DOHH2 (cell line): ENCODE measurements at regions not wholly inside any gene's neighbourhood (a gene's known extent, or its start where the extent isn't known, plus 50 kb on each side); places are given as distances from the start of the nearest gene placed in this dataset.

Source experiments
- H3F3A ChIP-seq: fragments of 200-600 bp; sonication (generic), shearing (Covaris generic); 2 replicates; pipeline ENCODE4 v1.6.0; 2016; ENCODE audit warnings: antibody characterized with exemption, mild to moderate bottlenecking; ENCODE audit not compliant: control insufficient read depth, insufficient read depth
- H3K27ac ChIP-seq: fragments of 200-600 bp; sonication (generic); 2 replicates; pipeline ENCODE4 v1.5.1; 2014; ENCODE audit warnings: low read depth, mild to moderate bottlenecking, low read length, moderate library complexity
- H3K27me3 ChIP-seq: fragments of 200-600 bp; sonication (generic); 2 replicates; pipeline ENCODE4 v1.6.1; 2014; ENCODE audit warnings: mild to moderate bottlenecking, low read length, mixed read lengths; ENCODE audit not compliant: control insufficient read depth
- H3K36me3 ChIP-seq: fragments of 200-600 bp; sonication (generic); 2 replicates; pipeline ENCODE4 v1.6.1; 2014; ENCODE audit warnings: mild to moderate bottlenecking, low read length, moderate library complexity, mixed read lengths; ENCODE audit not compliant: control insufficient read depth
- H3K4me1 ChIP-seq: fragments of 200-600 bp; sonication (generic); 2 replicates; pipeline ENCODE4 v1.6.1; 2014; ENCODE audit warnings: mild to moderate bottlenecking, low read length, mixed read lengths; ENCODE audit not compliant: control insufficient read depth
- H3K4me2 ChIP-seq: fragments of 200-600 bp; sonication (generic); 2 replicates; pipeline ENCODE4 v1.6.0; 2014; ENCODE audit warnings: mild to moderate bottlenecking, low read length, moderate library complexity
- H3K4me3 ChIP-seq: fragments of 200-600 bp; sonication (generic); 2 replicates; pipeline ENCODE4 v1.5.1; 2014; ENCODE audit warnings: mild to moderate bottlenecking, low read length, mixed read lengths
- H3K79me2 ChIP-seq: fragments of 200-600 bp; sonication (generic); 2 replicates; pipeline ENCODE4 v1.6.1; 2014; ENCODE audit warnings: mild to moderate bottlenecking, low read length, mixed read lengths; ENCODE audit not compliant: control insufficient read depth
- H3K9me2 ChIP-seq: fragments of 200-600 bp; sonication (generic); replicated peaks from 2 replicates; pipeline ENCODE4 v1.6.1; 2014; ENCODE audit warnings: mild to moderate bottlenecking, low read length, mixed read lengths; ENCODE audit not compliant: control insufficient read depth
- H3K9me3 ChIP-seq: fragments of 200-600 bp; sonication (generic); 2 replicates; pipeline ENCODE4 v1.6.1; 2014; ENCODE audit warnings: antibody characterized with exemption, low read length, mixed read lengths; ENCODE audit not compliant: control insufficient read depth, insufficient read depth
- H4K20me1 ChIP-seq: fragments of 200-600 bp; sonication (generic); 2 replicates; pipeline ENCODE4 v1.6.0; 2014; ENCODE audit warnings: low read depth, mild to moderate bottlenecking, antibody characterized with exemption, low read length, moderate library complexity; ENCODE audit not compliant: control insufficient read depth, insufficient read depth
- EZH2phosphoT487 ChIP-seq: fragments of 200-600 bp; sonication (generic); IDR thresholded peaks from 2 replicates; pipeline ENCODE4 v1.6.1; 2017; ENCODE audit warnings: borderline replicate concordance, mild to moderate bottlenecking, antibody characterized with exemption, low read length, moderate library complexity, mixed read lengths
- TF ChIP-seq, protein P1 (sequence below): fragments of 200-600 bp; sonication (generic); IDR thresholded peaks from one replicate; pipeline ENCODE4 v1.5.1; 2014; ENCODE audit warnings: antibody characterized with exemption, mild to moderate bottlenecking, low read depth, low read length; ENCODE audit not compliant: poor library complexity, severe bottlenecking

GRCh38 chr6:137744877-137745276 lies 122.2 kb upstream of the TNFAIP3 start:
- no peaks in the 10 kb centered on the region for H4K20me1 ChIP-seq
- H3K9me3 ChIP-seq: no peaks in the 10 kb centered on the region
- H3K9me2 ChIP-seq: no peaks in the 10 kb centered on the region
- H3K27me3 ChIP-seq: no peaks in the 10 kb centered on the region
- no peak overlapping the region for H3K4me3 ChIP-seq
- H3K4me2 ChIP-seq: no peak overlapping the region
- no peak for TF ChIP-seq EZH2phosphoT487
- TF ChIP-seq, protein P1, sequence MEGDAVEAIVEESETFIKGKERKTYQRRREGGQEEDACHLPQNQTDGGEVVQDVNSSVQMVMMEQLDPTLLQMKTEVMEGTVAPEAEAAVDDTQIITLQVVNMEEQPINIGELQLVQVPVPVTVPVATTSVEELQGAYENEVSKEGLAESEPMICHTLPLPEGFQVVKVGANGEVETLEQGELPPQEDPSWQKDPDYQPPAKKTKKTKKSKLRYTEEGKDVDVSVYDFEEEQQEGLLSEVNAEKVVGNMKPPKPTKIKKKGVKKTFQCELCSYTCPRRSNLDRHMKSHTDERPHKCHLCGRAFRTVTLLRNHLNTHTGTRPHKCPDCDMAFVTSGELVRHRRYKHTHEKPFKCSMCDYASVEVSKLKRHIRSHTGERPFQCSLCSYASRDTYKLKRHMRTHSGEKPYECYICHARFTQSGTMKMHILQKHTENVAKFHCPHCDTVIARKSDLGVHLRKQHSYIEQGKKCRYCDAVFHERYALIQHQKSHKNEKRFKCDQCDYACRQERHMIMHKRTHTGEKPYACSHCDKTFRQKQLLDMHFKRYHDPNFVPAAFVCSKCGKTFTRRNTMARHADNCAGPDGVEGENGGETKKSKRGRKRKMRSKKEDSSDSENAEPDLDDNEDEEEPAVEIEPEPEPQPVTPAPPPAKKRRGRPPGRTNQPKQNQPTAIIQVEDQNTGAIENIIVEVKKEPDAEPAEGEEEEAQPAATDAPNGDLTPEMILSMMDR: no peak
- H3F3A ChIP-seq: no peaks in the 10 kb centered on the region
- no peaks in the 10 kb centered on the region for H3K36me3 ChIP-seq
- H3K79me2 ChIP-seq: no peaks in the 10 kb centered on the region
- H3K27ac ChIP-seq: no peak overlapping the region
- H3K4me1 ChIP-seq: peaks cover 17% of the 10 kb centered on the region

- Histone ChIP-seq H3K9me3 (no peaks in the 10 kb centered on the region), H3K4me1 (peaks cover 21% of the 10 kb centered on the region)
- TF ChIP-seq, protein P1: no peak
- TF ChIP-seq EZH2phosphoT487: no peak
Measured at GRCh38 chr6:137745321-137745720, 121.7 kb upstream of the TNFAIP3 start.

DNA sequence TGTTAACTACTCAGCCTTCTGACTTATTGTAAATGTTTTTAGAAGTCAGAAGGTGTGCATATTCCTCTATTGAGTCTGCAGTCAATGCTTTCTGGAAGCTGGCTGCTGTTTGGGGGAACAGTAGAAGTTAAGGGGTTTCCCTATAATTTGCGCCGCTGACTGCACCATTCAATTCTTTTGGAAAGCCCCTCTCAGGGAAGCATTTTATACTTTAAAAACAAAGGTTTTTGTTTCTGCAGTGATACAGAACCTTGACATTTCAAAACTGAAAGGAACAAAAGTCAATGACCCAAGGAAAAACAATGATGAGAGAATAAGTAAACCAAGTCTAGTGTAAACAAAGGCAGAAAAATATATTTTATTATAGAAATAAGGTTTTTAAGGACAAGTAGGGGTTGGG lies 120.8 kb upstream of the TNFAIP3 start:
- Histone ChIP-seq H3K79me2 (no peaks in the 10 kb centered on the region), H3K27ac (no peak overlapping the region), H3F3A (no peaks in the 10 kb centered on the region), H3K36me3 (no peaks in the 10 kb centered on the region), H3K4me2 (no peak overlapping the region), H3K27me3 (no peaks in the 10 kb centered on the region), H4K20me1 (no peaks in the 10 kb centered on the region), H3K9me3 (no peaks in the 10 kb centered on the region), H3K9me2 (no peaks in the 10 kb centered on the region), H3K4me3 (no peak overlapping the region), H3K4me1 (peaks cover 21% of the 10 kb centered on the region)
- TF ChIP-seq EZH2phosphoT487: no peak
- TF ChIP-seq, protein P1: no peak

More at GRCh38 chr6:137745321-137745720, 121.7 kb upstream of the TNFAIP3 start:
- Histone ChIP-seq H3F3A (no peaks in the 10 kb centered on the region), H4K20me1 (no peaks in the 10 kb centered on the region), H3K36me3 (no peaks in the 10 kb centered on the region), H3K4me3 (no peak overlapping the region), H3K4me2 (no peak overlapping the region), H3K9me2 (no peaks in the 10 kb centered on the region), H3K27me3 (no peaks in the 10 kb centered on the region), H3K27ac (no peak overlapping the region), H3K79me2 (no peaks in the 10 kb centered on the region)

GRCh38 chr6:137749696-137750211 lies 117.3 kb upstream of the TNFAIP3 start:
- H3K79me2 ChIP-seq: no peaks in the 10 kb centered on the region
- H3K4me2 ChIP-seq: no peak overlapping the region
- peaks cover 3% of the 10 kb centered on the region for H3F3A ChIP-seq
- H3K36me3 ChIP-seq: no peaks in the 10 kb centered on the region
- peaks cover 48% of the 10 kb centered on the region for H3K4me1 ChIP-seq
- no peaks in the 10 kb centered on the region for H3K27me3 ChIP-seq
- H3K4me3 ChIP-seq: no peak overlapping the region
- no peaks in the 10 kb centered on the region for H3K9me2 ChIP-seq
- no peaks in the 10 kb centered on the region for H3K9me3 ChIP-seq
- TF ChIP-seq EZH2phosphoT487: no peak
- TF ChIP-seq, protein P1: no peak
- no peaks in the 10 kb centered on the region for H4K20me1 ChIP-seq
- no peak overlapping the region for H3K27ac ChIP-seq
